HEK293 (cell line): ENCODE measurements at regions not wholly inside any gene's neighbourhood (a gene's known extent, or its start where the extent isn't known, plus 50 kb on each side); places are given as distances from the start of the nearest gene placed in this dataset.

ENCODE experiments used
- CTCF ChIA-PET: fragments of 350-600 bp; formaldehyde crosslinking; extraction: SDS; loops from one replicate; lab custom pipeline; 2021; ENCODE audit warnings: antibody characterized with exemption; lab: Yijun Ruan, JAX
- POLR2A ChIA-PET: fragments of 300-600 bp; formaldehyde crosslinking; extraction: SDS; loops from one replicate; lab custom pipeline; 2020; ENCODE audit warnings: antibody characterized with exemption, inconsistent platforms; lab: Yijun Ruan, JAX
- H3K27ac ChIP-seq: fragments of 200-500 bp; sonication (Bioruptor generic); 2 replicates; pipeline ENCODE4 v1.5.1; 2014; ENCODE audit warnings: low read depth, low read length, control low read depth, inconsistent platforms; ENCODE audit errors: extremely low read depth
- H3K36me3 ChIP-seq, 2 experiments: fragments of 200-500 bp in 1 of 2; sonication (Bioruptor generic) in 1 of 2; 1 replicate in 1 of 2; 2 replicates in 1 of 2; pipeline ENCODE4 v1.5.1; 2014 to 2017; ENCODE audit warnings: inconsistent platforms in 2 of 2, low read length in 2 of 2; ENCODE audit not compliant: control insufficient read depth in 2 of 2, insufficient read depth in 1 of 2
- H3K4me1 ChIP-seq: fragments of 200-500 bp; sonication (Bioruptor generic); 2 replicates; pipeline ENCODE4 v1.5.1; 2014; ENCODE audit warnings: mild to moderate bottlenecking, low read length, inconsistent platforms; ENCODE audit not compliant: control insufficient read depth, insufficient read depth
- H3K4me3 ChIP-seq: 2 replicates; pipeline ENCODE4 v1.5.1; 2011; ENCODE audit warnings: low read depth, mild to moderate bottlenecking, control low read depth, low read length, moderate library complexity
- H3K9me3 ChIP-seq: fragments of 200-500 bp; sonication (Bioruptor generic); 2 replicates; pipeline ENCODE4 v1.5.1; 2014; ENCODE audit warnings: low read depth, low read length, inconsistent platforms; ENCODE audit not compliant: control insufficient read depth, insufficient read depth
- HOXC10 ChIP-seq: sonication (generic); formaldehyde crosslinking; IDR thresholded peaks from 2 replicates; pipeline ENCODE4 v1.8.1; 2023; ENCODE audit warnings: mild to moderate bottlenecking, missing genetic modification reagents
- HOXD13 ChIP-seq: sonication (generic); formaldehyde crosslinking; IDR thresholded peaks from 2 replicates; pipeline ENCODE4 v1.8.0; 2022; ENCODE audit warnings: missing genetic modification reagents, borderline replicate concordance
- KLF9 ChIP-seq: fragments of 450-650 bp; formaldehyde crosslinking; IDR thresholded peaks from 2 replicates; pipeline ENCODE4 v1.5.1; 2016; ENCODE audit warnings: missing biosample characterization, missing genetic modification characterization, low read depth
- OSR2 ChIP-seq: fragments of 450-650 bp; formaldehyde crosslinking; IDR thresholded peaks from 2 replicates; pipeline ENCODE4 v1.5.1; 2016; ENCODE audit warnings: missing biosample characterization, missing genetic modification characterization
- SCRT1 ChIP-seq: fragments of 450-650 bp; formaldehyde crosslinking; IDR thresholded peaks from 2 replicates; pipeline ENCODE4 v1.5.1; 2016; ENCODE audit warnings: missing biosample characterization, missing genetic modification characterization, borderline replicate concordance
- SCRT2 ChIP-seq: fragments of 450-650 bp; formaldehyde crosslinking; IDR thresholded peaks from 2 replicates; pipeline ENCODE4 v1.5.1; 2016; ENCODE audit warnings: missing biosample characterization, missing genetic modification characterization
- ZBTB49 ChIP-seq: fragments of 450-650 bp; formaldehyde crosslinking; IDR thresholded peaks from 2 replicates; pipeline ENCODE4 v1.5.1; 2016; ENCODE audit warnings: missing biosample characterization, missing genetic modification characterization, low read depth
- ZNF19 ChIP-seq: fragments of 450-650 bp; formaldehyde crosslinking; IDR thresholded peaks from 2 replicates; pipeline ENCODE4; 2016; ENCODE audit warnings: missing biosample characterization, missing genetic modification characterization, low read depth
- ZNF335 ChIP-seq: fragments of 450-650 bp; formaldehyde crosslinking; conservative IDR thresholded peaks from 2 replicates; pipeline ENCODE4 v1.5.1; 2016; ENCODE audit warnings: missing biosample characterization, missing genetic modification characterization
- ZNF391 ChIP-seq: fragments of 450-650 bp; formaldehyde crosslinking; IDR thresholded peaks from 2 replicates; pipeline ENCODE4 v1.5.1; 2016; ENCODE audit warnings: low read depth, missing biosample characterization, missing genetic modification characterization, borderline replicate concordance
- ZNF513 ChIP-seq: fragments of 450-650 bp; IDR thresholded peaks from 2 replicates; pipeline ENCODE4 v1.5.1; 2018; ENCODE audit warnings: missing biosample characterization, missing genetic modification characterization
- ZNF660 ChIP-seq: fragments of 450-650 bp; IDR thresholded peaks from 2 replicates; pipeline ENCODE4 v1.5.1; 2018; ENCODE audit warnings: missing biosample characterization, mild to moderate bottlenecking, missing genetic modification characterization
- ZSCAN18 ChIP-seq: fragments of 450-650 bp; formaldehyde crosslinking; IDR thresholded peaks from 2 replicates; pipeline ENCODE4 v1.5.1; 2016; ENCODE audit warnings: missing biosample characterization, missing genetic modification characterization
- ZXDB ChIP-seq: fragments of 450-650 bp; formaldehyde crosslinking; IDR thresholded peaks from 2 replicates; pipeline ENCODE4 v1.5.1; 2016; ENCODE audit warnings: missing biosample characterization, missing genetic modification characterization
- TF ChIP-seq, protein P1 (sequence below): fragments of 450-650 bp; formaldehyde crosslinking; conservative IDR thresholded peaks from 2 replicates; pipeline ENCODE4 v1.5.1; 2016; ENCODE audit warnings: low read depth, missing biosample characterization, missing genetic modification characterization

GRCh38 chr4:65893957-65894755 lies 223.9 kb upstream of the EPHA5 start:
- H3K9me3 ChIP-seq: no peaks in the 10 kb centered on the region
- POLR2A ChIA-PET: no interaction called here
- no peak overlapping the region for H3K4me3 ChIP-seq
- CTCF ChIA-PET: no interaction called here
- no peaks in the 10 kb centered on the region for H3K36me3 ChIP-seq
- H3K4me1 ChIP-seq: no peaks in the 10 kb centered on the region
- TF ChIP-seq HOXC10 (no peak), ZNF335 (no peak), ZSCAN18 (no peak), ZNF391 (tag by site-specific recombination) (no peak), ZNF513 (tag by site-specific recombination) (no peak), ZXDB (tag by site-specific recombination) (no peak)
- TF ChIP-seq, protein P1, sequence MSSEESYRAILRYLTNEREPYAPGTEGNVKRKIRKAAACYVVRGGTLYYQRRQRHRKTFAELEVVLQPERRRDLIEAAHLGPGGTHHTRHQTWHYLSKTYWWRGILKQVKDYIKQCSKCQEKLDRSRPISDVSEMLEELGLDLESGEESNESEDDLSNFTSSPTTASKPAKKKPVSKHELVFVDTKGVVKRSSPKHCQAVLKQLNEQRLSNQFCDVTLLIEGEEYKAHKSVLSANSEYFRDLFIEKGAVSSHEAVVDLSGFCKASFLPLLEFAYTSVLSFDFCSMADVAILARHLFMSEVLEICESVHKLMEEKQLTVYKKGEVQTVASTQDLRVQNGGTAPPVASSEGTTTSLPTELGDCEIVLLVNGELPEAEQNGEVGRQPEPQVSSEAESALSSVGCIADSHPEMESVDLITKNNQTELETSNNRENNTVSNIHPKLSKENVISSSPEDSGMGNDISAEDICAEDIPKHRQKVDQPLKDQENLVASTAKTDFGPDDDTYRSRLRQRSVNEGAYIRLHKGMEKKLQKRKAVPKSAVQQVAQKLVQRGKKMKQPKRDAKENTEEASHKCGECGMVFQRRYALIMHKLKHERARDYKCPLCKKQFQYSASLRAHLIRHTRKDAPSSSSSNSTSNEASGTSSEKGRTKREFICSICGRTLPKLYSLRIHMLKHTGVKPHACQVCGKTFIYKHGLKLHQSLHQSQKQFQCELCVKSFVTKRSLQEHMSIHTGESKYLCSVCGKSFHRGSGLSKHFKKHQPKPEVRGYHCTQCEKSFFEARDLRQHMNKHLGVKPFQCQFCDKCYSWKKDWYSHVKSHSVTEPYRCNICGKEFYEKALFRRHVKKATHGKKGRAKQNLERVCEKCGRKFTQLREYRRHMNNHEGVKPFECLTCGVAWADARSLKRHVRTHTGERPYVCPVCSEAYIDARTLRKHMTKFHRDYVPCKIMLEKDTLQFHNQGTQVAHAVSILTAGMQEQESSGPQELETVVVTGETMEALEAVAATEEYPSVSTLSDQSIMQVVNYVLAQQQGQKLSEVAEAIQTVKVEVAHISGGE: no peak
- H3K27ac ChIP-seq: no peak overlapping the region

- no peak for TF ChIP-seq KLF9 (tag by site-specific recombination)
- no peak for TF ChIP-seq SCRT1 (tag by site-specific recombination)
- TF ChIP-seq SCRT2 (tag by site-specific recombination): no peak
- TF ChIP-seq ZNF19 (tag by site-specific recombination): no peak
- TF ChIP-seq ZNF660: no peak
- no peak for TF ChIP-seq HOXD13
- no peak for TF ChIP-seq ZBTB49
- TF ChIP-seq OSR2 (tag by site-specific recombination): no peak
- TF ChIP-seq, all 188 proteins: peak for 0
- H3K9me3 ChIP-seq: no peaks in the 10 kb centered on the region
- ChIA-PET POLR2A (no interaction called here), CTCF (no interaction called here)
- no peaks in the 10 kb centered on the region for H3K36me3 ChIP-seq
- no peaks in the 10 kb centered on the region for H3K4me1 ChIP-seq
- H3K27ac ChIP-seq: no peak overlapping the region
- no peak overlapping the region for H3K4me3 ChIP-seq
Observed at GRCh38 chr4:65893271-65893670, 223.0 kb upstream of the EPHA5 start.
